Stimulated activated CD4-positive, alpha-beta T cell treated with anti-CD3 and anti-CD28 coated beads, Interleukin-12 subunit alpha, Interleukin-12 subunit beta, amount 100 ng/mL, for 4 hours (primary cell): ENCODE measurements at regions not wholly inside any gene's neighbourhood (a gene's known extent, or its start where the extent isn't known, plus 50 kb on each side); places are given as distances from the start of the nearest gene placed in this dataset.

Experiments used
- DNase-seq: peaks from one replicate; pipeline ENCODE4 v3.0.0-alpha.2; 2020

- no peak for DNase-seq
These were observed 73.9 kb upstream of the KRR1 start for GRCh38 chr12:75585330-75585729.

GRCh38 chr12:75583355-75583754 is 71.9 kb upstream of the KRR1 start:
- no peak for DNase-seq

GRCh38 chr12:75581515-75581914 is 70.1 kb upstream of the KRR1 start:
- DNase-seq, result no peak

GRCh38 chr12:75579552-75579951 is 68.1 kb upstream of the KRR1 start:
- DNase-seq, result no peak

- DNase-seq, result no peak
These were observed 67.1 kb upstream of the KRR1 start for GRCh38 chr12:75578546-75578945.

- no peak for DNase-seq
These were observed 66.4 kb upstream of the KRR1 start for GRCh38 chr12:75577812-75578211.

GRCh38 chr12:75571656-75572205 is 60.3 kb upstream of the KRR1 start:
- DNase-seq, result no peak

GRCh38 chr12:75571204-75571603 is 59.8 kb upstream of the KRR1 start:
- no peak for DNase-seq

- no peak for DNase-seq
These were observed 57.4 kb upstream of the KRR1 start for GRCh38 chr12:75568801-75569200.

GRCh38 chr12:75568393-75568792 is 57.0 kb upstream of the KRR1 start:
- DNase-seq, result no peak

GRCh38 chr12:75565795-75566194 is 54.4 kb upstream of the KRR1 start:
- no peak for DNase-seq

GRCh38 chr12:75564852-75565251 is 53.4 kb upstream of the KRR1 start:
- DNase-seq, result no peak

- DNase-seq, result no peak
These were observed 53.0 kb upstream of the KRR1 start for GRCh38 chr12:75564398-75564797.

GRCh38 chr12:75563351-75563750 is 51.9 kb upstream of the KRR1 start:
- DNase-seq, result no peak

- DNase-seq, result no peak
These were observed 50.5 kb upstream of the KRR1 start for GRCh38 chr12:75561921-75562320.
